ENCODE measurements at regions not wholly inside any gene's neighbourhood (a gene's known extent, or its start where the extent isn't known, plus 50 kb on each side); places are given as distances from the start of the nearest gene placed in this dataset.

DNA sequence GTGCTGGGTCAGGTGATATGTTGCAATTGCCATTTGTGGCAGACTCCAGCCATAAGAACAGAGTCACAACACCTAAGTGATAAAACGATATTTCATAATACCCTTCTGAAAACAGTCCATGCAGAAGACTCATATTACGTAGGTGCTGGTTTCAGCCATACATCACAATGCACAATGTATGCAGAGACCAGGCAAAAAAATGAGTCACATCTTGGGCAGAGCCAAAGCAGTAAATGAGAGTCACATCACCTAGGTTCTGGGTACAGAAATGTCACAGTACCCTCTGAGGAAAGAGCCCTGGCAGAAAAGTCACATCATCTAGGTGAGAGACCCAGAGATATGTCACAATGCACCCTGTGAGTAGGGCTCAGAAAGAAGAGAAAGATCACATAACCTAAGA is 125.2 kb upstream of the ZNF91 start:
- ChIA-PET POLR2A (no interaction called here), CTCF (no interaction called here)
- H3K27ac ChIP-seq (ENCODE audit: insufficient read depth in 1 of 2, low read depth in 1 of 2, low read length in 2 of 2, poor library complexity in 1 of 2, severe bottlenecking in 2 of 2): no peak overlapping the region
- DNase-seq: no peak
- no peak overlapping the region for H3K4me3 ChIP-seq (ENCODE audit: control insufficient read depth in 1 of 7, extremely low read depth in 1 of 7, insufficient read depth in 4 of 7, low read depth in 2 of 7, low read length in 6 of 7)
- no peaks in the 10 kb centered on the region for H3K4me1 ChIP-seq (ENCODE audit: control extremely low read depth in 1 of 4, control insufficient read depth in 4 of 4, insufficient read depth in 4 of 4, low read length in 3 of 4)
- WGBS (ENCODE audit: insufficient coverage): 80% methylated on average over 1 of the region's 2 CpGs
- H3K27me3 ChIP-seq (replicated peaks in 2 of 5; ENCODE audit: control insufficient read depth in 4 of 5, insufficient read depth in 5 of 5, low read length in 4 of 5): no peaks in the 10 kb centered on the region
- no peaks in the 10 kb centered on the region for H3K36me3 ChIP-seq (ENCODE audit: control insufficient read depth in 4 of 4, insufficient read depth in 4 of 4, low read length in 3 of 4)
- H3K9me3 ChIP-seq (ENCODE audit: control extremely low read depth in 1 of 5, control insufficient read depth in 4 of 5, insufficient read depth in 2 of 5, low read depth in 1 of 5, low read length in 4 of 5): peaks cover 0 to 10% (median 5%) of the 10 kb centered on the region in 5 experiments

GRCh38 chr19:23519031-23519430 is 123.8 kb upstream of the ZNF91 start:
- no peak overlapping the region for H3K27ac ChIP-seq (ENCODE audit: insufficient read depth in 1 of 2, low read depth in 1 of 2, low read length in 2 of 2, poor library complexity in 1 of 2, severe bottlenecking in 2 of 2)
- no peak overlapping the region for H3K4me3 ChIP-seq (ENCODE audit: control insufficient read depth in 1 of 7, extremely low read depth in 1 of 7, insufficient read depth in 4 of 7, low read depth in 2 of 7, low read length in 6 of 7)
- H3K9me3 ChIP-seq (ENCODE audit: control extremely low read depth in 1 of 5, control insufficient read depth in 4 of 5, insufficient read depth in 2 of 5, low read depth in 1 of 5, low read length in 4 of 5): peaks cover 0 to 10% (median 3%) of the 10 kb centered on the region in 5 experiments
- ChIA-PET CTCF (no interaction called here), POLR2A (no interaction called here)
- 64% methylated on average over 1 of the region's 1 CpG for WGBS (ENCODE audit: insufficient coverage)
- no peaks in the 10 kb centered on the region for H3K27me3 ChIP-seq (replicated peaks in 2 of 5; ENCODE audit: control insufficient read depth in 4 of 5, insufficient read depth in 5 of 5, low read length in 4 of 5)
- no peak for DNase-seq
- H3K36me3 ChIP-seq (ENCODE audit: control insufficient read depth in 4 of 4, insufficient read depth in 4 of 4, low read length in 3 of 4): no peaks in the 10 kb centered on the region
- H3K4me1 ChIP-seq (ENCODE audit: control extremely low read depth in 1 of 4, control insufficient read depth in 4 of 4, insufficient read depth in 4 of 4, low read length in 3 of 4): no peaks in the 10 kb centered on the region

DNA sequence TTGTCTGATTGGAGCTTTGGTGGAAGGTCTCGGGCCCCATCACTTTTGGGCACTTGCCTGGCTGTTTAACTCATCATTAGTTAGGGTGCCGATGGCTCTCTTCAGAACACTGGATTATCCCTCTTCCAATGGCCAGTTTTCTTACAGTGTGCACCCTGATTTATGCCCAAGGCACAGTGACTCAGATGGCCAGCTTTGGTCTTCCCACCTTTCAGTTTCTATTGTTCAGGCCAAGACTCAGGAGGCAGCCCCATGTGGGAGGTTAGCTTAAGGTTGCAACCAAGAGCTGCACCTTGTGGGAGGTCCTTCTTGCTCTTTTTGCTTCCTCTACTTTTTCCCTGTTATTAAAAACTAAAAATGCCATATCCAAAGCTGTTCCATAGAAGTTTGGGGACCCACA is 121.0 kb upstream of the ZNF91 start:
- CTCF ChIA-PET: no interaction called here
- H3K36me3 ChIP-seq (ENCODE audit: control insufficient read depth in 4 of 4, insufficient read depth in 4 of 4, low read length in 3 of 4): no peaks in the 10 kb centered on the region
- WGBS (ENCODE audit: insufficient coverage): 100% methylated on average over 2 of the region's 2 CpGs

GRCh38 chr19:23515551-23515950 is 120.3 kb upstream of the ZNF91 start:
- ChIA-PET POLR2A (interaction anchor here (0.5 kb wide), 1 partner anchor 12 kb away, joined by 3 read pairs; no protein-coding TSS in a partner anchor), CTCF (no interaction called here)
- no peak overlapping the region for H3K27ac ChIP-seq (ENCODE audit: insufficient read depth in 1 of 2, low read depth in 1 of 2, low read length in 2 of 2, poor library complexity in 1 of 2, severe bottlenecking in 2 of 2)
- 86% methylated on average over 1 of the region's 1 CpG for WGBS (ENCODE audit: insufficient coverage)
- H3K4me3 ChIP-seq (ENCODE audit: control insufficient read depth in 1 of 7, extremely low read depth in 1 of 7, insufficient read depth in 4 of 7, low read depth in 2 of 7, low read length in 6 of 7): no peak overlapping the region
- no peaks in the 10 kb centered on the region for H3K27me3 ChIP-seq (replicated peaks in 2 of 5; ENCODE audit: control insufficient read depth in 4 of 5, insufficient read depth in 5 of 5, low read length in 4 of 5)
- no peaks in the 10 kb centered on the region for H3K36me3 ChIP-seq (ENCODE audit: control insufficient read depth in 4 of 4, insufficient read depth in 4 of 4, low read length in 3 of 4)
- H3K4me1 ChIP-seq (ENCODE audit: control extremely low read depth in 1 of 4, control insufficient read depth in 4 of 4, insufficient read depth in 4 of 4, low read length in 3 of 4): no peaks in the 10 kb centered on the region
- no peak for DNase-seq
- peaks cover 0 to 10% (median 6%) of the 10 kb centered on the region in 5 experiments for H3K9me3 ChIP-seq (ENCODE audit: control extremely low read depth in 1 of 5, control insufficient read depth in 4 of 5, insufficient read depth in 2 of 5, low read depth in 1 of 5, low read length in 4 of 5)

More for the DNA sequence above, 121.0 kb upstream of the ZNF91 start:
- POLR2A ChIA-PET: no interaction called here
- DNase-seq: no peak
- Histone ChIP-seq H3K9me3 (ENCODE audit: control extremely low read depth in 1 of 5, control insufficient read depth in 4 of 5, insufficient read depth in 2 of 5, low read depth in 1 of 5, low read length in 4 of 5) (peaks cover 0 to 10% (median 9%) of the 10 kb centered on the region in 5 experiments), H3K4me3 (ENCODE audit: control insufficient read depth in 1 of 7, extremely low read depth in 1 of 7, insufficient read depth in 4 of 7, low read depth in 2 of 7, low read length in 6 of 7) (no peak overlapping the region), H3K27ac (ENCODE audit: insufficient read depth in 1 of 2, low read depth in 1 of 2, low read length in 2 of 2, poor library complexity in 1 of 2, severe bottlenecking in 2 of 2) (no peak overlapping the region), H3K4me1 (ENCODE audit: control extremely low read depth in 1 of 4, control insufficient read depth in 4 of 4, insufficient read depth in 4 of 4, low read length in 3 of 4) (no peaks in the 10 kb centered on the region), H3K27me3 (replicated peaks in 2 of 5; ENCODE audit: control insufficient read depth in 4 of 5, insufficient read depth in 5 of 5, low read length in 4 of 5) (no peaks in the 10 kb centered on the region)

DNA sequence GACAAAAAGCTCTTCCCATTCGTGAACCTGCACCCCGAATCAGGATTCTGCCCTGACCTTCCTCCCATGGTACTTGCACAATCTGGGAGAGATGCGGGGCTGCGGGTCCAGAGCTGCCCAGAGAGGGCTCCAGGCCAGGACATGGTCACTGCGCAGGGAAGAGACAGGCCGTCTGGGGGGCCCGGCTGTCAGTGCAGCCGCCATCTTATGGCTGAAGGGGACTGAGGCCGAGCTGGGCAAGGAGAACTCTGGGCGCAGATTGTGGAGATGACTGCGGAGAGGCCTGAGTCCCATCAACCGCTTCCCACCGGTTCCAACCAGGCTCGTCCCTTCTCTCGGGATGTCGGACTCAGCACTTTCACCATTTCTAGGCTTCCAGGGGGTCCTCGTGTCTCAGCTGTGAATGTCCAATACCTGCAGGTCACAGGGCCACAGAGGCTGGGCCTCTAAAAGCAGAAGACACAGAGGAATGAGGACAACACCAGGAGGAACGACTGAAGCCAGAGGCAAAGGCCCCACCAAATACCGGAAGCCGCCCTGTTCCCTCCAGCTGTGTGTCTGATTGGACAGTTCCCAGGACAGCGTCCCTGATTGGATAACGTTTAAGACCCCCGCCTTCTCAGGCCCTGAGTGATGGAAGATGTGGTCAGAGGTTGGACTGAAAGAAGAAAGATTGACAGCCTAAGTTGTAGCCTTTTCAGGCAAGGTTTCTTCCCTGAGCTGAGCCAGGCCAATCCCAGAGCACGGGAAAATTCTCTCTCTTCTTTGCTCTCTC is 117.1 kb upstream of the ZNF91 start:
- 96% methylated on average over 23 of the region's 24 CpGs for WGBS (ENCODE audit: insufficient coverage)
- no peak overlapping the region for H3K27ac ChIP-seq (ENCODE audit: insufficient read depth in 1 of 2, low read depth in 1 of 2, low read length in 2 of 2, poor library complexity in 1 of 2, severe bottlenecking in 2 of 2)
- DNase-seq: no peak
- no peaks in the 10 kb centered on the region for H3K27me3 ChIP-seq (replicated peaks in 2 of 5; ENCODE audit: control insufficient read depth in 4 of 5, insufficient read depth in 5 of 5, low read length in 4 of 5)
- CTCF ChIA-PET: no interaction called here
- no peak overlapping the region for H3K4me3 ChIP-seq (ENCODE audit: control insufficient read depth in 1 of 7, extremely low read depth in 1 of 7, insufficient read depth in 4 of 7, low read depth in 2 of 7, low read length in 6 of 7)
- no peaks in the 10 kb centered on the region for H3K4me1 ChIP-seq (ENCODE audit: control extremely low read depth in 1 of 4, control insufficient read depth in 4 of 4, insufficient read depth in 4 of 4, low read length in 3 of 4)
- no peaks in the 10 kb centered on the region for H3K36me3 ChIP-seq (ENCODE audit: control insufficient read depth in 4 of 4, insufficient read depth in 4 of 4, low read length in 3 of 4)
- POLR2A ChIA-PET: no interaction called here
- H3K9me3 ChIP-seq (ENCODE audit: control extremely low read depth in 1 of 5, control insufficient read depth in 4 of 5, insufficient read depth in 2 of 5, low read depth in 1 of 5, low read length in 4 of 5): peaks cover 0 to 10% (median 4%) of the 10 kb centered on the region in 5 experiments

DNA sequence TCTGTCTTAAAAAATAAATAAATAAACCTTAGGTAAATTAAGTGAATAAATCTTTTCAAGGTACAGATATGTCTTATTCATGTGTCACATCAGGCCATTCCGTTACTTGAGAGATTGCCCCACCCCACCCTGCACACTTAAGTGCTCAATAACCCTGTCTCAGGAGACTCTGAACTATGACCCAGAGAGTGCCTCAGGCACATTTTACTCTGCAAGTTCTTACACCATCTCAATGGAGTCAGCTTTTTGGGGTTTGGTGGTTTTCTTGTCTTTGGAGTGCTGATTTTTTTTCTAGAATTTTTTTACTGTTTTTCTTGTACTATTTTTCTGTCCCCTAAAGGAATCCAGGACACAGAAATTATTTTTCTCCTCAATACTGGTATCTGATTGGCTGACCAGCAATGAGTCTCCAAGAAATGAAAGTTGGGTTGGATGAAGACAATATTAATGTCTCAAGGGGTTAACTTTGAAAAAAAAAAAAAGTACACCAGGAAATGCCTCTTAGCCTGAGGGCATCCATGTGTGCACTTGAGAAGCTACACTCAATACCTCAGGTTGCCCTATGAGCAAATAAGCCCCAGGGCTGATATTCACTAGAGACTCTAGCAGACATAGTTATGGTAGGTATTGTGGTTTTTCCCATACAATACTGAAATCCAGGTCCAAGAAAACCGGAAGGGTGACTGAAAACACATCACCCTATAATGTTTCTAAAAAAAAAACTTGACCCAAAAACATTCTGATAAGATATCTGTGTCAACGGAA is 114.6 kb upstream of the ZNF91 start:
- H3K27ac ChIP-seq (ENCODE audit: insufficient read depth in 1 of 2, low read depth in 1 of 2, low read length in 2 of 2, poor library complexity in 1 of 2, severe bottlenecking in 2 of 2): no peak overlapping the region
- no CpG with 5 or more reads among the region's 3 CpGs for WGBS (ENCODE audit: insufficient coverage)
- H3K4me3 ChIP-seq (ENCODE audit: control insufficient read depth in 1 of 7, extremely low read depth in 1 of 7, insufficient read depth in 4 of 7, low read depth in 2 of 7, low read length in 6 of 7): no peak overlapping the region
- POLR2A ChIA-PET: no interaction called here
- H3K36me3 ChIP-seq (ENCODE audit: control insufficient read depth in 4 of 4, insufficient read depth in 4 of 4, low read length in 3 of 4): no peaks in the 10 kb centered on the region
- CTCF ChIA-PET: no interaction called here
- no peaks in the 10 kb centered on the region for H3K4me1 ChIP-seq (ENCODE audit: control extremely low read depth in 1 of 4, control insufficient read depth in 4 of 4, insufficient read depth in 4 of 4, low read length in 3 of 4)
- no peaks in the 10 kb centered on the region for H3K27me3 ChIP-seq (replicated peaks in 2 of 5; ENCODE audit: control insufficient read depth in 4 of 5, insufficient read depth in 5 of 5, low read length in 4 of 5)
- peaks cover 0 to 11% (median 4%) of the 10 kb centered on the region in 5 experiments for H3K9me3 ChIP-seq (ENCODE audit: control extremely low read depth in 1 of 5, control insufficient read depth in 4 of 5, insufficient read depth in 2 of 5, low read depth in 1 of 5, low read length in 4 of 5)
- no peak for DNase-seq

DNA sequence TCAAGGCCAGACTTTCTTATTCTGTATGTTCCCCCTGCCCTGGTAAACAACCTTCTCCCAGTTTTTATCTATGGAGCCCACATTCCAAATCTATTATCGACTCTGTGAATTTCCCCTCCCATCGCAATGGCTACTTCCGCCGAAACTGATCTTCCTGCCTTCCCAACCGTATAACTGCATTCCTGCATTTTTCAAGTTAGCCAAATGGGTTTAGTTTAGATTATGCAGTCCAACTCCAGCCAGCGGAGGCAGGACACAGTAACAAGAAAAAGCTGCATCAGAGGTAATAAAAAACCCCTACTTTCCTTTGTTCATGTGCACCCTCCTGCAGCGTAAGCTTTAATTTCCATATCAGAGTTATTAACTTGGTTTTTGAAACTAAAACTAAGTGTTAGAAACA is 112.2 kb upstream of the ZNF91 start:
- CTCF ChIA-PET: no interaction called here
- H3K9me3 ChIP-seq (ENCODE audit: control extremely low read depth in 1 of 5, control insufficient read depth in 4 of 5, insufficient read depth in 2 of 5, low read depth in 1 of 5, low read length in 4 of 5): peaks cover 0 to 8% (median 3%) of the 10 kb centered on the region in 5 experiments
- no peak overlapping the region for H3K27ac ChIP-seq (ENCODE audit: insufficient read depth in 1 of 2, low read depth in 1 of 2, low read length in 2 of 2, poor library complexity in 1 of 2, severe bottlenecking in 2 of 2)
- 94% methylated on average over 6 of the region's 7 CpGs for WGBS (ENCODE audit: insufficient coverage)
- no peak for DNase-seq
- H3K36me3 ChIP-seq (ENCODE audit: control insufficient read depth in 4 of 4, insufficient read depth in 4 of 4, low read length in 3 of 4): no peaks in the 10 kb centered on the region
- H3K4me3 ChIP-seq (ENCODE audit: control insufficient read depth in 1 of 7, extremely low read depth in 1 of 7, insufficient read depth in 4 of 7, low read depth in 2 of 7, low read length in 6 of 7): no peak overlapping the region
- H3K27me3 ChIP-seq (replicated peaks in 2 of 5; ENCODE audit: control insufficient read depth in 4 of 5, insufficient read depth in 5 of 5, low read length in 4 of 5): no peaks in the 10 kb centered on the region
- POLR2A ChIA-PET: no interaction called here
- H3K4me1 ChIP-seq (ENCODE audit: control extremely low read depth in 1 of 4, control insufficient read depth in 4 of 4, insufficient read depth in 4 of 4, low read length in 3 of 4): no peaks in the 10 kb centered on the region
